WI38 (cell line): ENCODE measurements at regions not wholly inside any gene's neighbourhood (a gene's known extent, or its start where the extent isn't known, plus 50 kb on each side); places are given as distances from the start of the nearest gene placed in this dataset.

Experiments
- H3K4me3 ChIP-seq: 2 replicates; pipeline ENCODE4 v1.5.1; 2011; ENCODE audit warnings: low read depth, mild to moderate bottlenecking, control low read depth, low read length
- CTCF ChIP-seq: IDR thresholded peaks from 2 replicates; pipeline ENCODE4 v1.5.1; 2012; ENCODE audit warnings: low read depth, mild to moderate bottlenecking, control low read depth, low read length

DNA sequence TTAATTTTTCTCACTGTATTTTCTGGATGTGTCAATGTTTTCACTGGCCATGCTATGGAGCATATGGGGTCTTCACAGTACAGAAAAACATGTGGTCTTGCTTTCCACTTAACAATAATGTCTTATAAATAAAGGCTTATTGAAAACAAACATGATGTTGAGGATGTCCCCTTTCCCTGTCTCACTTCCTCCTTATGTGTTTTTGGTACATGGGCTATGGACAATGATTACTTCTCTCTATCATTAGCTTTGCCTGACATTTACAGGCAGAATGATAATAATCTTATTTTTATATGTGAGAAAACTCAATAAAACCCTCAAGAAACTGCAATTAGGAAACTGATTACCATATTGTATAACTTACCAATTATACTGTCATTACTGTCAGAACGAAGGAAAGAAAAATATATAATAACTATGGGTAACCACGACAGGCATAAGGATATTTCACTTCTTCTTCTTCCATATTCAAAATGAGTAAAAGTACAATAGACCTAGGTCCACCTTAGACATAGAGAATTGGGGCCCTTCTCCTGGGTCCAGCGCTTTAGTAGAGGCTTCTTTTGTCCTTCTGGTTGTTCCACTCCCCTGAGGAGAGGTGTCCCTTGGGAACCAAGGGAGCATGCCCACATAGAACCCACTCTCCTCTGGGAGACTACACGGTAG, 375.0 kb downstream of the MAN2A1 start:
- TF ChIP-seq CTCF, result no peak
- no peak overlapping the region for H3K4me3 ChIP-seq

DNA sequence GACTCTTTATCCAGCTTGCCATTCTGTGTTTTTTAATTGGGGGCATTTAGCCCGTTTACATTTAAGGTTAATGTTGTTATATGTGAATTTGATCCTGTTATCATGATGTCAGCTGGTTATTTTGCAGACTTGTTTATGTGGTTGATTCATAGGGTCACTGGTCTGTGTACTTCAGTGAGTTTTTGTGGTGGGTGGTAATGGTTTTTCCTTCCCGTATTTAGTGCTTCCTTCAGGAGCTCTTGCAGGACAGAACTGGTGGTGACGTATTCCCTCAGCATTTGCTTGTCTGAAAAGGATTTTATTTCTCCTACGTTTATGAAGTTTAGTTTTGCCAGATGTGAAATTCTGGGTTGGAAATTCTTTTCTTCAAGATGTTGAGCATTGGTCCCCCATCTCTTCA, 381.1 kb downstream of the MAN2A1 start:
- no peak for TF ChIP-seq CTCF
- no peak overlapping the region for H3K4me3 ChIP-seq

- no peak for TF ChIP-seq CTCF
- H3K4me3 ChIP-seq, result no peak overlapping the region
These were observed 382.9 kb downstream of the MAN2A1 start for GRCh38 chr5:110072651-110073050.

DNA sequence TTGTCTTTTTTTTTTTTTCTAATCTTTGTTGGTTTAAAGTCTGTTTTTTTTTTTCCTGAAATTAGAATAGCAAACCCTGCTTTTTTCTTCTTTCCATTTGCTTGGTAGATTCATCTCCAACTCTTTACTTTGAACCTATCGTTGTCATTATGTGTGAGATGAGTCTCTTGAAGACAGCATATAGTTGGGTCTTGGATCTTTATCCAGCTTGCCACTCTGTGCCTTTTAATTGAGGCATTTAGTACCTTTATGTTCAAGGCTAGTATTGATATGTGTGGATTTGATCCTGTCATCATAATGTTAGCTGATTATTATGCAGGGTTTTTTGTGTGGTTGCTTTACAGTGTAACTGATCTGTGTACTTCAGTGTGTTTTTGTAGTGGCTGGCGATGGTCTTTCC, 383.8 kb downstream of the MAN2A1 start:
- no peak for TF ChIP-seq CTCF

GRCh38 chr5:110075656-110076055, 385.9 kb downstream of the MAN2A1 start:
- TF ChIP-seq CTCF, result no peak
- H3K4me3 ChIP-seq, result no peak overlapping the region

More for the DNA sequence above, 383.8 kb downstream of the MAN2A1 start:
- no peak overlapping the region for H3K4me3 ChIP-seq

GRCh38 chr5:110077147-110077546, 387.4 kb downstream of the MAN2A1 start:
- H3K4me3 ChIP-seq, result no peak overlapping the region
- no peak for TF ChIP-seq CTCF

- TF ChIP-seq CTCF, result no peak
- no peak overlapping the region for H3K4me3 ChIP-seq
These were observed 392.5 kb downstream of the MAN2A1 start for GRCh38 chr5:110082194-110082593.
